Psoas muscle (tissue), 7 donors: ENCODE measurements at regions not wholly inside any gene's neighbourhood (a gene's known extent, or its start where the extent isn't known, plus 50 kb on each side); places are given as distances from the start of the nearest gene placed in this dataset.
"Not testable (repeated sequence)": the region's sequence is repeated elsewhere in the genome, so short reads cannot be mapped to it uniquely, and the experiment has no call there.

Experiments
- ATAC-seq, 4 donors: fragments of 200-7000 bp; cut with Tn5 transposase; one replicate each; pipeline ENCODE4 v1.9.1; 2020; ENCODE audit warnings: moderate library complexity in 3 of 4, mild to moderate bottlenecking in 2 of 4
- DNase-seq, 2 donors: peaks; one replicate each; pipeline ENCODE4 v3.0.0-alpha.2; 2020
- H3K27ac ChIP-seq: fragments of 200-600 bp; one replicate; pipeline ENCODE4 v1.8.0; 2022
- H3K27me3 ChIP-seq, 3 donors: fragments of 200-600 bp in 1 of 3; one replicate each; pipeline versions ENCODE4 v1.6.1 to v1.8.0; 2013 to 2022; ENCODE audit warnings: low read length in 2 of 3, mild to moderate bottlenecking in 2 of 3, moderate library complexity in 1 of 3; ENCODE audit not compliant: insufficient read depth in 3 of 3
- H3K36me3 ChIP-seq, 2 donors: fragments of 200-600 bp in 1 of 2; one replicate each; pipeline versions ENCODE4 v1.6.1 to v1.8.0; 2013 to 2022; ENCODE audit warnings: low read depth in 1 of 2, mild to moderate bottlenecking in 1 of 2, moderate library complexity in 1 of 2; ENCODE audit not compliant: insufficient read depth in 1 of 2
- H3K4me1 ChIP-seq: fragments of 200-600 bp; one replicate; pipeline ENCODE4 v1.8.0; 2022
- H3K4me3 ChIP-seq: fragments of 200-600 bp; one replicate; pipeline ENCODE4 v1.8.0; 2022; ENCODE audit warnings: mild to moderate bottlenecking
- H3K9me3 ChIP-seq: fragments of 200-600 bp; one replicate; pipeline ENCODE4 v1.8.0; 2022
- WGBS, 3 donors: extraction: QIAGEN DNeasy Blood & Tissue Kit; methylation state at CpG; one replicate each; pipeline versions ENCODE4 v1.1.6 to v1.1.7; 2013; 5-methylcytosine and 5-hydroxymethylcytosine counted together
- intact Hi-C, 2 donors: fragments of 100-400 bp; cut with DNase I; formaldehyde crosslinking; loops; one replicate each; pipeline versions ENCODE4 v1.11.0 to v1.14.2; 2022
- TF ChIP-seq, protein P1 (sequence below): fragments of 200-600 bp; IDR thresholded peaks from one replicate; pipeline ENCODE4 v1.8.0; 2022; ENCODE audit warnings: antibody characterized with exemption
- donor health status: healthy with polysubstance abuse.
- donor health status: DM: no; HTN: no; CAD: no; lungs with moderate emphysema.
- donor health status: Bipolar disorder and iron deficiency.
- donor health status: healthy.
- donor health status: DM: yes; HTN: yes; CAD: no.
- donor health status: DM: no; HTN: no; CAD: no.
- donor health status: DM: yes; HTN: yes; CAD: no.

DNA sequence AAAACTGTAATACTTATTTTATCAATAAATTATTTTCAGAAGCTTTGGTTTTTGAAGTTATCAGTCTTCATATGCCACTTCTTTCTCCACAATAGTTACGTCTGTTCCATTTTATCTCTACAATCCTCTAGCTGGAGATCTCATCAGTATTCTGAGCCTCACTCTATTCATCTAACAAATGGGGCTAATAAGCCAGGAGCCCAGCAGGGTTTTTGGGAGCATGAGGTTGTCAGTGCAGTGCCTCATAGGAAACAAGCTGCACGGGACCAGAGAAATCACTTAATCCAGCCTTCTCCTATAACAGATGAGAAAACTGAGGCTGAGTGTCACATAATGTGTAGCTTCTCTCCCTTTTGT lies 501.9 kb upstream of the RGS6 start:
- ATAC-seq: no peak
- no peaks in the 10 kb centered on the region for H3K4me1 ChIP-seq
- no peaks in the 10 kb centered on the region for H3K27me3 ChIP-seq
- 74 to 82% (median 75%) methylated on average over 2 of the region's 2 CpGs for WGBS, 3 donors
- no peaks in the 10 kb centered on the region for H3K36me3 ChIP-seq
- no peak for DNase-seq
- H3K27ac ChIP-seq: no peak overlapping the region
- TF ChIP-seq, protein P1, sequence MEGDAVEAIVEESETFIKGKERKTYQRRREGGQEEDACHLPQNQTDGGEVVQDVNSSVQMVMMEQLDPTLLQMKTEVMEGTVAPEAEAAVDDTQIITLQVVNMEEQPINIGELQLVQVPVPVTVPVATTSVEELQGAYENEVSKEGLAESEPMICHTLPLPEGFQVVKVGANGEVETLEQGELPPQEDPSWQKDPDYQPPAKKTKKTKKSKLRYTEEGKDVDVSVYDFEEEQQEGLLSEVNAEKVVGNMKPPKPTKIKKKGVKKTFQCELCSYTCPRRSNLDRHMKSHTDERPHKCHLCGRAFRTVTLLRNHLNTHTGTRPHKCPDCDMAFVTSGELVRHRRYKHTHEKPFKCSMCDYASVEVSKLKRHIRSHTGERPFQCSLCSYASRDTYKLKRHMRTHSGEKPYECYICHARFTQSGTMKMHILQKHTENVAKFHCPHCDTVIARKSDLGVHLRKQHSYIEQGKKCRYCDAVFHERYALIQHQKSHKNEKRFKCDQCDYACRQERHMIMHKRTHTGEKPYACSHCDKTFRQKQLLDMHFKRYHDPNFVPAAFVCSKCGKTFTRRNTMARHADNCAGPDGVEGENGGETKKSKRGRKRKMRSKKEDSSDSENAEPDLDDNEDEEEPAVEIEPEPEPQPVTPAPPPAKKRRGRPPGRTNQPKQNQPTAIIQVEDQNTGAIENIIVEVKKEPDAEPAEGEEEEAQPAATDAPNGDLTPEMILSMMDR: no peak
- no peak overlapping the region for H3K4me3 ChIP-seq
- intact Hi-C loops: no loop called here
- peaks cover 15% of the 10 kb centered on the region for H3K9me3 ChIP-seq

DNA sequence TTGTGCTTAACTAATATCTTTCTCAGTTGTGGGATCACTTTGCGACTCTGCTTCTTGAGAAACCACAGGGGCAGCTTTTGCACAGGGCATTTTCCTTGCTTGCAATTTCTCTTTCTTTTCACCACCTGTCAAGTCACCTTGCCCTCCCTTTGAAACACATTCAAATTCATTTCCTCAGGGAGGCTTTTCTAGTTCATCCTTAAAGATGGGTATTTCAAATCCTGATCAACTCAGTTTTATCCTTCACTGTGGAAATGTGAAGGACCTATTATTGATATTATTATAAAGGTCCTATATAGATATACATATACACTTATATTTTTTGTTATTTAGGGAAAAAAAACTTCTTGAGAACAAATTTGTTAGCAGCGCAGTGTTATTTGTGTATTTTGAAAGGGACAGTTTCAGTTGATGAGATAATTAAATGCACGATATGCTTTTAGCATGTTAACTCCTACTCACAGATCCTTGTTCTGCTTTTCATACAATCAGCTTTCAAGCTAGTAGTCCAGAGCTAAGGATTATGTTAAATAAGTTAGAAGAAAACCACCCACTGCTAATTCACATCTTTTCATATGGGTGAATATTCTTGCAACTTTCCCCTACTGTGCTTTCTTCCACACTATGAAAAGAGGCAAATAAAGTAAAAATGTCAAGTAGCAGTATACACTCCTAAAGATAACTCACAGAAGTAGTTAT lies 501.4 kb upstream of the RGS6 start:
- ATAC-seq (no peak), DNase-seq (no peak)
- Histone ChIP-seq H3K27ac (no peak overlapping the region), H3K36me3 (no peaks in the 10 kb centered on the region), H3K9me3 (peaks cover 10% of the 10 kb centered on the region), H3K4me1 (no peaks in the 10 kb centered on the region), H3K4me3 (no peak overlapping the region), H3K27me3 (no peaks in the 10 kb centered on the region)
- TF ChIP-seq, protein P1: no peak
- WGBS, 3 donors: 87 to 93% (median 92%) methylated on average over 3 of the region's 3 CpGs
- intact Hi-C loops: no loop called here

DNA sequence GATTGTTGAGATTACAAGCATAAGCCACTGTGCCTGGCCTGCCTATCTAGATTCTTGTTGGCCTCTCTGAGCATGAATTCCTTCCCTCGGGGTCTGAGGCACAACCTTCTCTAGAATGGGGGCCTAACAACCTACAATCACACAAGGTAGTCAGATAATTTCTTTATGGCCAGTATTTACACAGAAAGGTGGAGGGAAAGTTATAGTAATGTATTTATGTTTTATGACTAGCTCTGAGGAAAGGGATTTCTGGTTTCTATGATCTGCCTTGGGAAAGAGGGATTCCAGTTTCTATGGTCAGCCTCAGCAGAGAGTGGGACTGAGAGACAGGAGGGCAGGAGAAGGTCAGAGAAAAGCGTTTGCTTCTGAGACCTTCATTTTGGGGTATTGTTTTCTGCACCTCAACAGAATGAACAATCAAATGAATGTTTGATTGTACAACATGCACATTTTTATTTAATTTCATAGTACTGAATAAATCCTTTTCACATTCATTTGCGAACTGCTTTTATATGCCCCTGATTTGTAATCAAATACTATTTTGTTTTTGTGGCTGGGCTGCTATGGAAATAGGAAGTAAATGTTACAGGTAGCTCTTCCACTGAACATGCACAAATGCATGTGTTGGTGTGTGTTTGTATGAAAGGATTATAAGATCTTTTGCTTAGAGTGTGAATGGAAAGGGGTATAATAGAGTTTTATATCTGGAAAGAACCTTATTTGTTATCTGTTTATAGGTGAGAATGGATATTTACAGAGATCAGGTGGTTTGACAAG lies 499.7 kb upstream of the RGS6 start:
- intact Hi-C loops: no loop called here
- H3K4me1 ChIP-seq: no peaks in the 10 kb centered on the region
- H3K27ac ChIP-seq: no peak overlapping the region
- no peak for DNase-seq
- no peaks in the 10 kb centered on the region for H3K36me3 ChIP-seq
- H3K9me3 ChIP-seq: peaks cover 1% of the 10 kb centered on the region
- WGBS, 3 donors: 72 to 79% (median 75%) methylated on average over 3 of the region's 3 CpGs
- H3K4me3 ChIP-seq: no peak overlapping the region
- TF ChIP-seq, protein P1: no peak
- no peak for ATAC-seq
- no peaks in the 10 kb centered on the region for H3K27me3 ChIP-seq

DNA sequence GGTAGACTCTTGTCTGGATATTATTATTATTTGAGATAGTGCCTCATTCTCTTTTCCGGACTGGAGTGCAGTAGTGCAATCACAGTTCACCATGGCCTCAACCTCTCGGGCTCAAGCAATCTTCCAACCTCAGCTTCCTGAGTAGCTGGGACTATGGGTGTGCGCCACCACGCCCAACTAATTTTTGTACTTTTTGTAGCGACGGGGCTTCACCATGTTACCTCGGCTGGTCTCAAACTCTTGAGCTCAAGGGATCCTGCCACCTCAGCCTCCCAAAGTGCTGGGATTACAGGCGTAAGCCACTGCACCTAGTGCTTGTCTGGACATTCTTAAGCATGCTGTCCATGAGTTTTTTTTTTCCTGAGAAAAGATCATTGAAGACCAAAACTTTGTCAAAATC lies 498.9 kb upstream of the RGS6 start:
- Histone ChIP-seq H3K27me3 (no peaks in the 10 kb centered on the region), H3K36me3 (no peaks in the 10 kb centered on the region), H3K9me3 (no peaks in the 10 kb centered on the region), H3K27ac (no peak overlapping the region), H3K4me3 (no peak overlapping the region), H3K4me1 (no peaks in the 10 kb centered on the region)
- intact Hi-C loops: no loop called here
- 91 to 93% (median 93%) methylated on average over 8 of the region's 8 CpGs for WGBS, 3 donors
- ATAC-seq (no peak), DNase-seq (no peak)
- TF ChIP-seq, protein P1: no peak

DNA sequence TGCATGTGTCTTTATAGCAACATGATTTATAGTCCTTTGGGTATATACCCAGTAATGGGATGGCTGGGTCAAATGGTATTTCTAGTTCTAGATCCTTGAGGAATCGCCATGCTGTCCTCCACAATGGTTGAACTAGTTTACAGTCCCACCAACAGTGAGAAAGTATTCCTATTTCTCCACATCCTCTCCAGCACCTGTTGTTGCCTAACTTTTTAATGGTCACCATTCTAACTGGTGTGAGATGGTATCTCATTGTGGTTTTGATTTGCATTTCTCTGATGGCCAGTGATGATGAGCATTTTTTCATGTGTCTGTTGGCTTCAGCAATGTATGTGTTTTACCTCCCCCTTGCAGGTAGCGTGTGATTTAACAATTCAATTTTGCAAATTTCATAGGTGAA lies 496.6 kb upstream of the RGS6 start:
- WGBS, 3 donors: 95 to 100% (median 98%) methylated on average over 2 of the region's 2 CpGs
- H3K4me3 ChIP-seq, H3K9me3 ChIP-seq, DNase-seq, ATAC-seq, H3K4me1 ChIP-seq, intact Hi-C loops, H3K27me3 ChIP-seq, H3K27ac ChIP-seq, H3K36me3 ChIP-seq: not testable (repeated sequence)
